ENCODE measurements at regions not wholly inside any gene's neighbourhood (a gene's known extent, or its start where the extent isn't known, plus 50 kb on each side); places are given as distances from the start of the nearest gene placed in this dataset.
A peak's percentile ranks its signal among the peaks of the same experiment; 100 is the strongest.

- no peak for DNase-seq (ENCODE audit: low spot score)
These were observed 59.0 kb downstream of the RPS29 start for GRCh38 chr14:49527221-49527620.

- DNase-seq (ENCODE audit: low spot score), result no peak
These were observed 60.1 kb downstream of the RPS29 start for GRCh38 chr14:49526101-49526500.

GRCh38 chr14:49516286-49516685 is 69.9 kb downstream of the RPS29 start:
- DNase-seq (ENCODE audit: low spot score), result peak; percentile 5

- no peak for DNase-seq (ENCODE audit: low spot score)
These were observed 73.6 kb downstream of the RPS29 start for GRCh38 chr14:49512571-49512970.

- no peak for DNase-seq (ENCODE audit: low spot score)
These were observed 74.0 kb downstream of the RPS29 start for GRCh38 chr14:49512147-49512551.

GRCh38 chr14:49508124-49508523 is 78.1 kb downstream of the RPS29 start:
- no peak for DNase-seq (ENCODE audit: low spot score)

- no peak for DNase-seq (ENCODE audit: low spot score)
These were observed 79.5 kb downstream of the RPS29 start for GRCh38 chr14:49506650-49507049.

- no peak for DNase-seq (ENCODE audit: low spot score)
These were observed 81.0 kb downstream of the RPS29 start for GRCh38 chr14:49505041-49505766.

- peak; percentile 60 for DNase-seq (ENCODE audit: low spot score)
These were observed 88.3 kb downstream of the RPS29 start for GRCh38 chr14:49497725-49498348.

- DNase-seq (ENCODE audit: low spot score), result no peak
These were observed 88.9 kb downstream of the RPS29 start for GRCh38 chr14:49497267-49497666.

GRCh38 chr14:49494836-49495235 is 91.3 kb downstream of the RPS29 start:
- DNase-seq (ENCODE audit: low spot score), result no peak

- no peak for DNase-seq (ENCODE audit: low spot score)
These were observed 92.6 kb downstream of the RPS29 start for GRCh38 chr14:49493557-49493956.

- DNase-seq (ENCODE audit: low spot score), result no peak
These were observed 94.0 kb downstream of the RPS29 start for GRCh38 chr14:49492151-49492550.

GRCh38 chr14:49489341-49489740 is 96.8 kb downstream of the RPS29 start:
- DNase-seq (ENCODE audit: low spot score), result no peak

- no peak for DNase-seq (ENCODE audit: low spot score)
These were observed 98.9 kb downstream of the RPS29 start for GRCh38 chr14:49487238-49487637.

- DNase-seq (ENCODE audit: low spot score), result no peak
These were observed 100.9 kb downstream of the RPS29 start for GRCh38 chr14:49485290-49485689.

GRCh38 chr14:49484180-49484579 is 102.0 kb downstream of the RPS29 start:
- no peak for DNase-seq (ENCODE audit: low spot score)

- no peak for DNase-seq (ENCODE audit: low spot score)
These were observed 102.9 kb downstream of the RPS29 start for GRCh38 chr14:49483268-49483667.

- DNase-seq (ENCODE audit: low spot score), result no peak
These were observed 105.1 kb downstream of the RPS29 start for GRCh38 chr14:49480979-49481498.

GRCh38 chr14:49480053-49480760 is 106.0 kb downstream of the RPS29 start:
- no peak for DNase-seq (ENCODE audit: low spot score)

- no peak for DNase-seq (ENCODE audit: low spot score)
These were observed 106.7 kb downstream of the RPS29 start for GRCh38 chr14:49479432-49479831.

GRCh38 chr14:49478784-49479183 is 107.4 kb downstream of the RPS29 start:
- no peak for DNase-seq (ENCODE audit: low spot score)

- DNase-seq (ENCODE audit: low spot score), result no peak
These were observed 119.1 kb downstream of the RPS29 start for GRCh38 chr14:49467091-49467490.

Data from cerebellar cortex (tissue), 1 donor.